ENCODE measurements at regions not wholly inside any gene's neighbourhood (a gene's known extent, or its start where the extent isn't known, plus 50 kb on each side); places are given as distances from the start of the nearest gene placed in this dataset.
A peak's percentile ranks its signal among the peaks of the same experiment; 100 is the strongest.

DNA sequence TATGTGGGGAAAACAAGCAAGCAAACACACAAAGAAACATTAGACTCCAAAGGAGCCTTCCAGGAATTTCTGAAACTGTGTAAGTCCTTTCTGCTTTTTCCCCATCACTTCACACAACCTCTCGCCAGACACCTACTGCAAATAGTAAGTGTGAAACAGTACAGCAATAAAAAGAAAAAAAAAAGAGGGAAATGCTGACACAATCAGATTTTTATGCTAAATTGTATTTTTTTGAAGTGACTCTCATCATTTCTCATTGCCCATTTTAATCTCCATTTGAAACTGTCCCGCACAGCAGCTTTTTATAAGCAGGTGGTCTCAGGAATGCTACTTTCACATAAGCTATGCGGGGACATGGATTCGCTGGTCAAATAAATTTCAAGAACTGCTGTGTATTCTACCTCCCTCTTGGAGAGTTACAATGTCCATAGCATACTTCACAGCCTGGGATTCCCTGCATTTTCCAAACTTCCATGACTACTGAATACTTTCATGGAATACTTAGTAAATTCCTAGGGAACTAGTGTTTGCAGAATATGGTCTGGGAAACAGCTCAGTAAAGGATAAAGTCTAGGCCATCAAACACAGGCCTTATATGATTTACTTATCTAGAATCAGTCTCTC is 139.9 kb upstream of the TSHZ2 start:
- DNase-seq (ENCODE audit: low read depth), result no peak
- no peak overlapping the region for H3K4me3 ChIP-seq (ENCODE audit: low read length)
- TF ChIP-seq, protein P1, sequence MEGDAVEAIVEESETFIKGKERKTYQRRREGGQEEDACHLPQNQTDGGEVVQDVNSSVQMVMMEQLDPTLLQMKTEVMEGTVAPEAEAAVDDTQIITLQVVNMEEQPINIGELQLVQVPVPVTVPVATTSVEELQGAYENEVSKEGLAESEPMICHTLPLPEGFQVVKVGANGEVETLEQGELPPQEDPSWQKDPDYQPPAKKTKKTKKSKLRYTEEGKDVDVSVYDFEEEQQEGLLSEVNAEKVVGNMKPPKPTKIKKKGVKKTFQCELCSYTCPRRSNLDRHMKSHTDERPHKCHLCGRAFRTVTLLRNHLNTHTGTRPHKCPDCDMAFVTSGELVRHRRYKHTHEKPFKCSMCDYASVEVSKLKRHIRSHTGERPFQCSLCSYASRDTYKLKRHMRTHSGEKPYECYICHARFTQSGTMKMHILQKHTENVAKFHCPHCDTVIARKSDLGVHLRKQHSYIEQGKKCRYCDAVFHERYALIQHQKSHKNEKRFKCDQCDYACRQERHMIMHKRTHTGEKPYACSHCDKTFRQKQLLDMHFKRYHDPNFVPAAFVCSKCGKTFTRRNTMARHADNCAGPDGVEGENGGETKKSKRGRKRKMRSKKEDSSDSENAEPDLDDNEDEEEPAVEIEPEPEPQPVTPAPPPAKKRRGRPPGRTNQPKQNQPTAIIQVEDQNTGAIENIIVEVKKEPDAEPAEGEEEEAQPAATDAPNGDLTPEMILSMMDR (conservative IDR thresholded peaks at IDR 0.05; ENCODE audit: low read length), result no peak

DNA sequence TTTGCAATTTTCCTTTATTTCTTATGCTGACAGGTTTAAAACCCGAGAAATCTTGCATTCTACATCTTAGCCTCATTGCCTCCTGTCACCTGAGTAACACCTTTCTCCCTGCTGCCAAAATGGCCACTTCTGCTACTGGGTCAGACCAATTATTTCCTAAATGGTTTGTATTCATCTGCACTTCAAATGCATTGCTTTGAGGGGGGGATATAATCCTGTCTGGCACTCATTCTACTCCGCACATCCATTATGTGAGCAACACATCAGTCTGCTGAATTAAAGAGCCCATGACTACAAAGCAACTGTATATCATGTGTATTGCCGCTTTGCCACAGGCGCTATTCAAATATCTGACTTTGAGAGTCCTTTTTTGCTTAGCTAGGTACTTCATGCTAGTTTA is 141.6 kb upstream of the TSHZ2 start:
- DNase-seq (ENCODE audit: low read depth), result no peak
- no peak overlapping the region for H3K4me3 ChIP-seq (ENCODE audit: low read length)
- TF ChIP-seq, protein P1 (conservative IDR thresholded peaks at IDR 0.05; ENCODE audit: low read length), result no peak

DNA sequence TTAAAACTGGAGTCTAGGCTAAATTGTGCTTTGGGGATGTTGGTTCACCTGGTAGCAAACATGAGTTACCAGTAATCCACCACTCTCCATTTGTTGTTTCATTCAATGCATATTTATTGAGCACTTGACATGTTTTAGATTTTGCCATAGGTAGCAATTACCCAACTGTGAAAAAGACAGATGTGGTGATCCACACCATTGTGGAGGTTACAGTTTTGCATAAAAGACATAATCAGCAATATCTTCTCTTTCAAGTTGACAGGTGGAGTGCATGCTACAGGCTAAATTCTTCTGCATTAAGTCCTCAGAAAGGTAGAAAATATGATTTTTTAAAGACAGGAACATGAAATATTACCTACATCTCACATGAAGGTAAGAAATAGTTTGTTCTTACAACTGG is 143.0 kb upstream of the TSHZ2 start:
- no peak for DNase-seq (ENCODE audit: low read depth)
- TF ChIP-seq, protein P1 (conservative IDR thresholded peaks at IDR 0.05; ENCODE audit: low read length), result no peak
- H3K4me3 ChIP-seq (ENCODE audit: low read length), result no peak overlapping the region

DNA sequence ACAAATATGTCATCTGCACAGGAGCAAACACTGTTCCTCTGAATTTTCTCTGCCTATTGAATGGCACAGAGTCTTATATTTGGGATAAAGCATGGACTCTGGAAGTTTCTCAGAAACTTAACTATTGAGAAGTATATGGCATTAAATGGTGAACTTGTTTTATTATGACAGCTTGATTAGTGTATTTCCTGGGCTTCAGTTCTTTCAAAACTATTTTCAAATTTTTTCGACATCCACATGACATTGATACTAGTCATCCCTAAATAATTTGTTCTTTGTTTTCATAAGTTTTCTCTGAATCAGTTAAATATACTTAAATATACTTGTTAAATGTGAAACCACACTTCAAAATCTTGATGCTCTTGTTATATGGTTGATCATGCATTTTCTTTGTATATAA is 144.0 kb upstream of the TSHZ2 start:
- DNase-seq (ENCODE audit: low read depth), result peak; percentile 3
- TF ChIP-seq, protein P1 (conservative IDR thresholded peaks at IDR 0.05; ENCODE audit: low read length), result no peak

DNA sequence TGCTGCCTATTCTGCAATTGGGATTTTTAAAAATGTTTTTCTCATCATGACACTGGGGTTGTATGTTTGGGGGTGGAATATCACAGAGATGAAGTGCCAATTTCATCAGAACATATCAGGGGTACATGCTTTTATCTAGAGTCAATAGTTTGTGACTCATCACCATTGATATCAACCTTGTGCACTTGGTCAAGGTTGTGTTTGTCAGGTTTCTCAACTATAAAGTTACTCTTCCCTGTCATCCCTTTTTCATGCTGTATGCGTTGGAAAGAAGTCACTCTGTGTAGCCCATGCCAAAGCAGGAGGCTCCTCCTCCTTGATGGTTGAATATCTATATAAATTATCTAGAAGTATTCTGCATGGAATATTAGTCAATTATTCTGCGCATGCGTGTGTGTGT is 145.4 kb upstream of the TSHZ2 start:
- no peak overlapping the region for H3K4me3 ChIP-seq (ENCODE audit: low read length)
- no peak for DNase-seq (ENCODE audit: low read depth)
- TF ChIP-seq, protein P1 (conservative IDR thresholded peaks at IDR 0.05; ENCODE audit: low read length), result no peak

More for the DNA sequence above, 144.0 kb upstream of the TSHZ2 start:
- no peak overlapping the region for H3K4me3 ChIP-seq (ENCODE audit: low read length)

DNA sequence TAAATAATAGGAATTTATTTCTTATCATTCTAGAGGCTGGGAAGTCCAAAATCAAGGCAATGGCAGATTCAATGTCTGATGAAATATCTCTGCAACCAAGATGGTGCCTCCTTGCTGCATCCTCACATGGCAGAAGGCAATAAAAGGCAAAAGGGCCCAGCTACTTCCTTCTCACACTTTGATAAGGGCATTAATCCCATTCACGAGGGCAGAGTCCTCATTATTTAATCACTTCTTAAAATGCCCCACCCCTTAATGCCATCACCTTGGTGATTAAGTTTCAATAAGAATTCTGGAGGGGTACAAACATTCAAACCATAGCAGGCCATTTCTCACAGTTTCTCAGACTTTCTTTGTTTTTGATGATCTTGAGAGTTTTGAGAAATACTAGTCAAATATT is 145.8 kb upstream of the TSHZ2 start:
- H3K4me3 ChIP-seq (ENCODE audit: low read length), result no peak overlapping the region
- TF ChIP-seq, protein P1 (conservative IDR thresholded peaks at IDR 0.05; ENCODE audit: low read length), result no peak
- no peak for DNase-seq (ENCODE audit: low read depth)

DNA sequence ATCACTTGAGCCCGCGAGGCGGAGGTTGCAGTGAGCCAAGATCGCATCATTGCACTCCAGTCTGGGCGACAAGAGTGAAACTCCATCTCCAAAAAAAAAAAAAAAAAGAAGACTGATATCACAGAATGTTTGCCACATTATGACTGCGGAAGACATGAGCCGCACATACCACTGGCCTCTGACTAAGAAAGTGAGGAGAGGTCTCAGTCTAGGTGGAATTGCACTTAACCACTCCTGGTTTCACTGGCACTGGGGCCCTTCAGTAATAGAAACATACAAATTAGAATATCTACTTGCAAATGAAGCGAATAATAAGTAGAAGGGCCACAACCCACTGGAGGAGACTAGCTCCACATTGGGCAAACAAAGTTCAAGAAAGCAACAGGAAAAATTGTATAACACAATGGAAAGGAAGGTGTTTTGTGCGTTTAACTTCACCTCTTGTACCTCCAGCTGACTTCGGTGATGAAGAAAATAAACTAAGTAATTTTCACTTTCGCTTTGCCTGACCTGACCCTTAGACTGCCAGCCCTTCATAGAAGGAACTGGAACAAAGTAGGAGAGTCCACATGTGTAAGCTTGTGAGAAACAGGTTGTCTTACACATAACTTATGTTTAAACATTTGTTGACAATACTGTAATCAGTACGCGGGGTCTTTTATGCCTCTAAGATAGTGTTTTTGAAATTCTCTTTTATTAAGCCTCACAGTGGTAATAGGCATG is 147.5 kb upstream of the TSHZ2 start:
- DNase-seq (ENCODE audit: low read depth), result no peak
- H3K4me3 ChIP-seq (ENCODE audit: low read length), result no peak overlapping the region
- TF ChIP-seq, protein P1 (conservative IDR thresholded peaks at IDR 0.05; ENCODE audit: low read length), result no peak

Data from AG10803 (cell line).